ENCODE measurements at regions not wholly inside any gene's neighbourhood (a gene's known extent, or its start where the extent isn't known, plus 50 kb on each side); places are given as distances from the start of the nearest gene placed in this dataset.

DNA sequence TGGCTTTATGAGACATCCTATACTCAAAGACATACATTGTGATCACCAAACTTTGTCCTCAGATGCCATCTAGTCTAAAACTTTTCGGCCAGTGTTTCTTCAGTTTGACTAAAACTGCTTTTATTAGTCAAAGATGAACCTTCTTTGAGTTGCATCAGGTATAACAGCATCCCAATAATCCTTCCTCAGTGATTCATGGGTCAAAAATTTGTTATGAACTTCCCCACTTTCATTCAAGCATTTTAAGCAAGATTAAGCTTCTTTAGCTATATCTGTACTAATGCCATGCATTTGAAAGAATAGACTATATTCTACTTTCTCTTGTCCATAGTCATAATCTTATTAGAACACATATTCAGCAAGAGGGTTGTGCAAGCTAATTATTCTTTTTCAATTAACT is 1070.4 kb upstream of the ADGRL3 start:
- no peaks in the 10 kb centered on the region for H3K27me3 ChIP-seq (ENCODE audit: insufficient read depth, low read length)
- no peak overlapping the region for H3K27ac ChIP-seq (ENCODE audit: low read depth, low read length)
- no peaks in the 10 kb centered on the region for H3K9me3 Mint-ChIP-seq (ENCODE audit: unreplicated experiment)
- H4K20me1 ChIP-seq (ENCODE audit: insufficient read depth, low read length): no peaks in the 10 kb centered on the region
- H3K4me3 Mint-ChIP-seq (ENCODE audit: unreplicated experiment): no peak overlapping the region
- DNase-seq (ENCODE audit: low read depth) (peak; percentile 4), FAIRE-seq (no peak)
- no peaks in the 10 kb centered on the region for H3K27me3 Mint-ChIP-seq (ENCODE audit: low read depth, unreplicated experiment)
- H3K9me3 ChIP-seq (ENCODE audit: insufficient read depth, low read depth, low read length): no peaks in the 10 kb centered on the region
- H3K27ac Mint-ChIP-seq (ENCODE audit: unreplicated experiment): peak overlapping the region; percentile 34
- H3K4me2 ChIP-seq (ENCODE audit: low read length): no peak overlapping the region
- no peaks in the 10 kb centered on the region for H3K36me3 Mint-ChIP-seq (ENCODE audit: low read depth, unreplicated experiment)
- peaks cover 7% of the 10 kb centered on the region for H3K4me1 ChIP-seq (ENCODE audit: insufficient read depth, low read length)
- peaks cover 5% of the 10 kb centered on the region for H3K4me1 Mint-ChIP-seq (ENCODE audit: low read depth, unreplicated experiment)
- H3K36me3 ChIP-seq (ENCODE audit: insufficient read depth, low read length): no peaks in the 10 kb centered on the region
- TF ChIP-seq CTCF (IDR thresholded peaks at IDR 0.05; ENCODE audit: insufficient read depth, low read depth, low read length) (no peak), EZH2 (IDR thresholded peaks at IDR 0.05; ENCODE audit: insufficient read depth, low read length) (no peak)
- no peak overlapping the region for H2AFZ ChIP-seq (ENCODE audit: low read depth, low read length)
- H3K79me2 ChIP-seq (ENCODE audit: insufficient read depth, low read length): no peaks in the 10 kb centered on the region
- H3K9ac ChIP-seq (ENCODE audit: low read length): no peak overlapping the region
- no peak overlapping the region for H3K4me3 ChIP-seq (ENCODE audit: insufficient read depth, low read depth, low read length)

GRCh38 chr4:60133375-60133774 is 1066.8 kb upstream of the ADGRL3 start:
- H3K9me3 Mint-ChIP-seq (ENCODE audit: unreplicated experiment): no peaks in the 10 kb centered on the region
- H3K27ac Mint-ChIP-seq (ENCODE audit: unreplicated experiment): peak overlapping the region; percentile 9
- no peak overlapping the region for H2AFZ ChIP-seq (ENCODE audit: low read depth, low read length)
- no peaks in the 10 kb centered on the region for H3K79me2 ChIP-seq (ENCODE audit: insufficient read depth, low read length)
- H3K9me3 ChIP-seq (ENCODE audit: insufficient read depth, low read depth, low read length): no peaks in the 10 kb centered on the region
- H3K27me3 ChIP-seq (ENCODE audit: insufficient read depth, low read length): no peaks in the 10 kb centered on the region
- H3K27ac ChIP-seq (ENCODE audit: low read depth, low read length): no peak overlapping the region
- H3K4me3 ChIP-seq (ENCODE audit: insufficient read depth, low read depth, low read length): no peak overlapping the region
- peaks cover 5% of the 10 kb centered on the region for H3K4me1 Mint-ChIP-seq (ENCODE audit: low read depth, unreplicated experiment)
- H3K36me3 ChIP-seq (ENCODE audit: insufficient read depth, low read length): no peaks in the 10 kb centered on the region
- H4K20me1 ChIP-seq (ENCODE audit: insufficient read depth, low read length): no peaks in the 10 kb centered on the region
- H3K36me3 Mint-ChIP-seq (ENCODE audit: low read depth, unreplicated experiment): no peaks in the 10 kb centered on the region
- FAIRE-seq (no peak), DNase-seq (ENCODE audit: low read depth) (peak; percentile 74)
- no peak overlapping the region for H3K4me2 ChIP-seq (ENCODE audit: low read length)
- H3K9ac ChIP-seq (ENCODE audit: low read length): no peak overlapping the region
- H3K4me1 ChIP-seq (ENCODE audit: insufficient read depth, low read length): peaks cover 7% of the 10 kb centered on the region
- TF ChIP-seq EZH2 (IDR thresholded peaks at IDR 0.05; ENCODE audit: insufficient read depth, low read length): no peak
- no peak for TF ChIP-seq CTCF (IDR thresholded peaks at IDR 0.05; ENCODE audit: insufficient read depth, low read depth, low read length)
- H3K4me3 Mint-ChIP-seq (ENCODE audit: unreplicated experiment): no peak overlapping the region
- H3K27me3 Mint-ChIP-seq (ENCODE audit: low read depth, unreplicated experiment): no peaks in the 10 kb centered on the region

- H3K27ac Mint-ChIP-seq (ENCODE audit: unreplicated experiment): peak overlapping the region; percentile 73
These were observed 1066.0 kb upstream of the ADGRL3 start for GRCh38 chr4:60134099-60134498.

More at GRCh38 chr4:60134099-60134498, 1066.0 kb upstream of the ADGRL3 start:
- no peak overlapping the region for H3K9ac ChIP-seq (ENCODE audit: low read length)
- no peak overlapping the region for H3K4me3 ChIP-seq (ENCODE audit: insufficient read depth, low read depth, low read length)
- peaks cover 7% of the 10 kb centered on the region for H3K4me1 ChIP-seq (ENCODE audit: insufficient read depth, low read length)
- H3K4me2 ChIP-seq (ENCODE audit: low read length): no peak overlapping the region
- H3K9me3 Mint-ChIP-seq (ENCODE audit: unreplicated experiment): no peaks in the 10 kb centered on the region
- no peaks in the 10 kb centered on the region for H3K79me2 ChIP-seq (ENCODE audit: insufficient read depth, low read length)
- H3K4me3 Mint-ChIP-seq (ENCODE audit: unreplicated experiment): no peak overlapping the region
- H2AFZ ChIP-seq (ENCODE audit: low read depth, low read length): no peak overlapping the region
- no peaks in the 10 kb centered on the region for H3K9me3 ChIP-seq (ENCODE audit: insufficient read depth, low read depth, low read length)
- no peak for TF ChIP-seq CTCF (IDR thresholded peaks at IDR 0.05; ENCODE audit: insufficient read depth, low read depth, low read length)
- TF ChIP-seq EZH2 (IDR thresholded peaks at IDR 0.05; ENCODE audit: insufficient read depth, low read length): no peak
- H3K36me3 Mint-ChIP-seq (ENCODE audit: low read depth, unreplicated experiment): no peaks in the 10 kb centered on the region
- H4K20me1 ChIP-seq (ENCODE audit: insufficient read depth, low read length): no peaks in the 10 kb centered on the region
- peaks cover 5% of the 10 kb centered on the region for H3K4me1 Mint-ChIP-seq (ENCODE audit: low read depth, unreplicated experiment)
- no peaks in the 10 kb centered on the region for H3K27me3 Mint-ChIP-seq (ENCODE audit: low read depth, unreplicated experiment)
- H3K36me3 ChIP-seq (ENCODE audit: insufficient read depth, low read length): no peaks in the 10 kb centered on the region
- FAIRE-seq (no peak), DNase-seq (ENCODE audit: low read depth) (peak; percentile 22)
- H3K27me3 ChIP-seq (ENCODE audit: insufficient read depth, low read length): no peaks in the 10 kb centered on the region
- H3K27ac ChIP-seq (ENCODE audit: low read depth, low read length): no peak overlapping the region

Measured in astrocyte (in vitro differentiated cells and primary cell).